Bronchial epithelial cell (primary cell): ENCODE measurements at regions not wholly inside any gene's neighbourhood (a gene's known extent, or its start where the extent isn't known, plus 50 kb on each side); places are given as distances from the start of the nearest gene placed in this dataset.

ENCODE experiments used
- DNase-seq: peaks from one replicate; pipeline ENCODE4 v3.0.0-alpha.2; 2010; ENCODE audit warnings: low read depth
- FAIRE-seq: peaks from 2 replicates; lab custom pipeline; 2011; peaks lifted over from hg19 to GRCh38; lab: Jason Lieb, UNC
- H3K27me3 ChIP-seq: 2 replicates; pipeline ENCODE4 v1.5.1; 2011; ENCODE audit warnings: low read length; ENCODE audit not compliant: control insufficient read depth, insufficient read depth
- H3K36me3 ChIP-seq: 2 replicates; pipeline ENCODE4 v1.5.1; 2011; ENCODE audit warnings: low read length; ENCODE audit not compliant: control insufficient read depth, insufficient read depth
- H3K4me3 ChIP-seq: 2 replicates; pipeline ENCODE4 v1.5.1; 2011; ENCODE audit warnings: mild to moderate bottlenecking, low read depth, low read length, control low read depth
- TF ChIP-seq, protein P1 (sequence below): IDR thresholded peaks from 2 replicates; pipeline ENCODE4 v1.5.1; 2011; ENCODE audit warnings: mild to moderate bottlenecking, moderate library complexity, low read length, control low read depth, inconsistent platforms; ENCODE audit not compliant: insufficient read depth, severe bottlenecking

GRCh38 chr2:104340879-104341828, 512.8 kb upstream of the POU3F3 start:
- no peak overlapping the region for H3K4me3 ChIP-seq
- H3K36me3 ChIP-seq, result no peaks in the 10 kb centered on the region
- TF ChIP-seq, protein P1, sequence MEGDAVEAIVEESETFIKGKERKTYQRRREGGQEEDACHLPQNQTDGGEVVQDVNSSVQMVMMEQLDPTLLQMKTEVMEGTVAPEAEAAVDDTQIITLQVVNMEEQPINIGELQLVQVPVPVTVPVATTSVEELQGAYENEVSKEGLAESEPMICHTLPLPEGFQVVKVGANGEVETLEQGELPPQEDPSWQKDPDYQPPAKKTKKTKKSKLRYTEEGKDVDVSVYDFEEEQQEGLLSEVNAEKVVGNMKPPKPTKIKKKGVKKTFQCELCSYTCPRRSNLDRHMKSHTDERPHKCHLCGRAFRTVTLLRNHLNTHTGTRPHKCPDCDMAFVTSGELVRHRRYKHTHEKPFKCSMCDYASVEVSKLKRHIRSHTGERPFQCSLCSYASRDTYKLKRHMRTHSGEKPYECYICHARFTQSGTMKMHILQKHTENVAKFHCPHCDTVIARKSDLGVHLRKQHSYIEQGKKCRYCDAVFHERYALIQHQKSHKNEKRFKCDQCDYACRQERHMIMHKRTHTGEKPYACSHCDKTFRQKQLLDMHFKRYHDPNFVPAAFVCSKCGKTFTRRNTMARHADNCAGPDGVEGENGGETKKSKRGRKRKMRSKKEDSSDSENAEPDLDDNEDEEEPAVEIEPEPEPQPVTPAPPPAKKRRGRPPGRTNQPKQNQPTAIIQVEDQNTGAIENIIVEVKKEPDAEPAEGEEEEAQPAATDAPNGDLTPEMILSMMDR, result no peak
- H3K27me3 ChIP-seq, result no peaks in the 10 kb centered on the region
- FAIRE-seq (no peak), DNase-seq (no peak)

- TF ChIP-seq, protein P1, result no peak
- FAIRE-seq (no peak), DNase-seq (no peak)
- Histone ChIP-seq H3K4me3 (no peak overlapping the region), H3K36me3 (no peaks in the 10 kb centered on the region), H3K27me3 (no peaks in the 10 kb centered on the region)
Observed at GRCh38 chr2:104344306-104344705, 509.6 kb upstream of the POU3F3 start.

- Histone ChIP-seq H3K27me3 (no peaks in the 10 kb centered on the region), H3K4me3 (no peak overlapping the region), H3K36me3 (no peaks in the 10 kb centered on the region)
- DNase-seq (no peak), FAIRE-seq (no peak)
- TF ChIP-seq, protein P1, result no peak
Observed at GRCh38 chr2:104344985-104345384, 508.9 kb upstream of the POU3F3 start.

DNA sequence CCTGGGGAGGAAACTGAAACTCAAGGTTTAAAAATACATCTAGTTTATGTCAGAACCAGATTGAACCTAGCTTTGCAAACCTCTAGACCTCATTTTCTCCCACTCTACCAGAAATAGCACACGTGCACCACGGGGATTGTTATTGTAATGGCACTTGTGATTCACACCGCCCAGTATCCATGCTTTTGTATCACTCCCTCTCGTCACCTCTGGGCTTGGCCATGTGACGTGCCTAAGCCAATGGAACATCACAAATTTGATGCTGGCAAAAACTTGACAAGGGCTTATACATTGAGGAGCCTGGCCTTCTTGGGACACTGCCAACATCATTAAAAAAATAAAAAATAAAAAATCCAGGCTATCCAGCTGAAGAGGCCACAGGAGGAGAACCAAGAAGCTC, 495.8 kb upstream of the POU3F3 start:
- TF ChIP-seq, protein P1, result no peak
- Histone ChIP-seq H3K36me3 (no peaks in the 10 kb centered on the region), H3K4me3 (no peak overlapping the region), H3K27me3 (no peaks in the 10 kb centered on the region)
- no peak for DNase-seq
- no peak for FAIRE-seq

- H3K4me3 ChIP-seq, result no peak overlapping the region
- no peaks in the 10 kb centered on the region for H3K27me3 ChIP-seq
- no peak for DNase-seq
- no peak for FAIRE-seq
- TF ChIP-seq, protein P1, result no peak
- H3K36me3 ChIP-seq, result no peaks in the 10 kb centered on the region
Observed at GRCh38 chr2:104361414-104361813, 492.5 kb upstream of the POU3F3 start.
